NB4 (cell line): ENCODE measurements at regions not wholly inside any gene's neighbourhood (a gene's known extent, or its start where the extent isn't known, plus 50 kb on each side); places are given as distances from the start of the nearest gene placed in this dataset.
"Not testable (repeated sequence)": the region's sequence is repeated elsewhere in the genome, so short reads cannot be mapped to it uniquely, and the experiment has no call there.

Experiments used
- DNase-seq: peaks from one replicate; pipeline ENCODE4 v3.0.0; 2010; ENCODE audit warnings: low read depth
- H3K4me3 ChIP-seq: one replicate; pipeline ENCODE4 v1.5.1; 2011; ENCODE audit warnings: mild to moderate bottlenecking, low read depth, low read length, moderate library complexity
- MYC ChIP-seq: IDR thresholded peaks from 2 replicates; pipeline ENCODE4 v1.6.1; 2011; ENCODE audit warnings: low read depth, low read length
- POLR2A ChIP-seq: IDR thresholded peaks from 2 replicates; pipeline ENCODE4 v1.6.1; 2011; ENCODE audit warnings: mild to moderate bottlenecking; ENCODE audit not compliant: insufficient read length; ENCODE audit errors: extremely low read depth
- TF ChIP-seq, protein P1 (sequence below): IDR thresholded peaks from 2 replicates; pipeline ENCODE4 v1.6.1; 2011; ENCODE audit warnings: low read depth, low read length
- TF ChIP-seq, protein P2 (sequence below): IDR thresholded peaks from one replicate; pipeline ENCODE4 v1.5.1; 2012; ENCODE audit warnings: low read depth, low read length

DNA sequence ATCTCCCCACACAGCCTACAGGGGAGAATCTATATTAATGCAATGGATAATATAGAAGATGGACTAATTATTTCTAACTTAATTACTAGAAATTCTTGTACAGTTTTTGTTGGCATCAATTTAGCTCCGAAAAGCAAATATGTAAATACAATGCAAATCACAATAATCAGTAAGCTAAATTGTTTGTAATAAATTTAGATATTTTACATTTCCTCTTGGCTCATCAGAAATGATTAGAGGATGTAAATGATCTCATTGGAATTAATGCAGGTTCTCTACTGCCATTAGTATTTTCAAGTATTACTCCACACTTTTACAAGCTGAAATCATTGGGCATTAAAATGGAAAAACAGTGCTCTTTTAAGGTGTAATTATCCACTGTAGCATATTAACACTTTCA, 741.8 kb upstream of the MIR17HG start:
- no peak overlapping the region for H3K4me3 ChIP-seq
- DNase-seq, result no peak
- TF ChIP-seq, protein P1, sequence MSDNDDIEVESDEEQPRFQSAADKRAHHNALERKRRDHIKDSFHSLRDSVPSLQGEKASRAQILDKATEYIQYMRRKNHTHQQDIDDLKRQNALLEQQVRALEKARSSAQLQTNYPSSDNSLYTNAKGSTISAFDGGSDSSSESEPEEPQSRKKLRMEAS, result no peak
- no peak for TF ChIP-seq MYC
- TF ChIP-seq, protein P2, sequence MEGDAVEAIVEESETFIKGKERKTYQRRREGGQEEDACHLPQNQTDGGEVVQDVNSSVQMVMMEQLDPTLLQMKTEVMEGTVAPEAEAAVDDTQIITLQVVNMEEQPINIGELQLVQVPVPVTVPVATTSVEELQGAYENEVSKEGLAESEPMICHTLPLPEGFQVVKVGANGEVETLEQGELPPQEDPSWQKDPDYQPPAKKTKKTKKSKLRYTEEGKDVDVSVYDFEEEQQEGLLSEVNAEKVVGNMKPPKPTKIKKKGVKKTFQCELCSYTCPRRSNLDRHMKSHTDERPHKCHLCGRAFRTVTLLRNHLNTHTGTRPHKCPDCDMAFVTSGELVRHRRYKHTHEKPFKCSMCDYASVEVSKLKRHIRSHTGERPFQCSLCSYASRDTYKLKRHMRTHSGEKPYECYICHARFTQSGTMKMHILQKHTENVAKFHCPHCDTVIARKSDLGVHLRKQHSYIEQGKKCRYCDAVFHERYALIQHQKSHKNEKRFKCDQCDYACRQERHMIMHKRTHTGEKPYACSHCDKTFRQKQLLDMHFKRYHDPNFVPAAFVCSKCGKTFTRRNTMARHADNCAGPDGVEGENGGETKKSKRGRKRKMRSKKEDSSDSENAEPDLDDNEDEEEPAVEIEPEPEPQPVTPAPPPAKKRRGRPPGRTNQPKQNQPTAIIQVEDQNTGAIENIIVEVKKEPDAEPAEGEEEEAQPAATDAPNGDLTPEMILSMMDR, result no peak

DNA sequence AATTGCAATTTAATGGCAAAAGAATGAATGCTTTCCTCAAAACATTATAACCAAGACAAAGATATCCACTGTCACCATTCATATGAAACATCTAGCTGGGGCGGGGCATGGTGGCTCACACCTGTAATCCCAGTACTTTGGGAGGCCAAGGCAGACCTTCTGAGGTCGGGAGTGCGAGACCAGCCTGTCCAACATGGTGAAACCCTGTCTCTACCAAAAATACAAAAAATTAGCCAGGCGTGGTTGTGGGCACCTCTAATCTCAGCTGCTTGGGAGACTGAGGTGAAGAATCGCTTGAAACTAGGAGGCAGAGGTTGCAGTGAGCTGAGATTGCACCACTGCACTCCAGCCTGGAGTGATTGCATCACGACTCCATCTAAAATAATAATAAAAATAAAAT, 740.6 kb upstream of the MIR17HG start:
- H3K4me3 ChIP-seq, DNase-seq: not testable (repeated sequence)

DNA sequence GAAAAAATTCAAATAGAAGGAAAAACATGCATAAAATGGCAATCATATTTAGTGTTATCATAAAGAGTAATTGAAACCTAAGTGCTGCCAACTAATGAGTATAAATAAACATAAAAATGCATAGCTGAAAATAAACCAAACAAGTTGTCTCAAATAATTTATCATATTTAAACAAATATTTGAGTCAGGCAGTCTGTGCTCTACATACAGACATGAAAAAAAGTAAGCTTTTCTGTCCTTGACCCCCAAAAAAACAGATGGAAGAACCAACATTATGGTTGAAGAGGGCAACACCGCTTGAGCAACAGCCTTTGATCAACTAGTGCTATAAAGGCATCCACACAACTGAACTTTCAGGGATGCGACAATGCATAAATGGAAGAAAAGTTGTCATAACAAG, 735.1 kb upstream of the MIR17HG start:
- TF ChIP-seq MYC, result no peak
- TF ChIP-seq POLR2A, result no peak
- TF ChIP-seq, protein P2, result no peak
- TF ChIP-seq, protein P1, result no peak
- H3K4me3 ChIP-seq, result no peak overlapping the region
- DNase-seq, result no peak

DNA sequence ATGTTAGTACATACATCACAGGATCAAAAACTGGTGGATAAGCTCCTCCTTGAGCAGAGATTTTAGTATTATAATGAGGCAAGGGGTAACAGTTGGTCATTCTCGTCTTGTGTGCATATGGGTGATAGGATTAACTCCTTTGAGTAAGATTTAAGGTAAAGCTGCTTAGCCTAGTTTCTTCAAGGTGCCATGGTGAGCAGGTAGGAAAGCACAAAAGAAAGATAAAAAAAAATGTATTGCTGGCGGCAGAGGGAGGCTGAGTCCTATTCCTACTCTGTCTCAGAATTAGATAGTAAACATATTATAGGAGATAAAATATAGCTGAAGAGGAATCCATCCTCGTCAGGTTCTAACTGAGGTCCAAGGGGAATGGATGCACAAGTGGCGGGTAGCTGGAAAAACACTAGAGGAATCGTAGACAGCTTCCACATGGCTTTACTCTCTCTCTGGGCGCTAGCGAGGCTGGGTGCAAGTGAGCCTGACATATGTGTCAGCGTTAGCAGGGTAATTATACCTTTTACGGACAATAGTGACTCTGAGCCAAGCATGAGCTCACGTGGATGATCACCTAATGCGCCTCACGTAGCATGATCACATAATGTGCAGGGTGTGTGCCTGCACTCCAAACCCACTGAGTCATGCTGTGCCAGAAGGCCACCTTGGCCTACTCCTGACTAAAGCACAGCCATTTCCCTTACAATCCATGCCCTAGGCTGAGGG, 734.3 kb upstream of the MIR17HG start:
- H3K4me3 ChIP-seq, result no peak overlapping the region
- DNase-seq, result no peak
- no peak for TF ChIP-seq POLR2A
- TF ChIP-seq, protein P2, result no peak
- TF ChIP-seq, protein P1, result no peak
- TF ChIP-seq MYC, result no peak

DNA sequence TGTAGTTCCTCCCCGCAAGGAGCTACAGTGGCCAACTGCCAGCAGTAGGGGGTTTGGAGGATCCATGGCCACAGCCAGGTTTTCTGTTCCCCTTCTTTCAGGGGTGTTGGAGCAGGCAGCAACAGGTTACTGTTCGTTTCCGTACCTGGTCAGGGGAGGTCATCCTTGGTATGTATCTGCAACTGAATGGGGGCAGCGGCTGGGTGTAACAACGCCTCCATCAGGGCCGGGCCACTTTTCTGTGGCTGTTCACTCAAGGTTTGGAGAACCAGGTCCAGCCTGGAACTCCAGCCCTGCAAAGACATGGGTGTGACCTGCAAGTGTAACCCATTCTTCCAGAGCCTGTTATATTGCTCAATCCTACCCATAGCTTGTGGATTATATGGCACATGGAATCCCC, 732.3 kb upstream of the MIR17HG start:
- DNase-seq, result no peak
- no peak for TF ChIP-seq MYC
- TF ChIP-seq, protein P1, result no peak
- no peak for TF ChIP-seq POLR2A
- H3K4me3 ChIP-seq, result no peak overlapping the region

DNA sequence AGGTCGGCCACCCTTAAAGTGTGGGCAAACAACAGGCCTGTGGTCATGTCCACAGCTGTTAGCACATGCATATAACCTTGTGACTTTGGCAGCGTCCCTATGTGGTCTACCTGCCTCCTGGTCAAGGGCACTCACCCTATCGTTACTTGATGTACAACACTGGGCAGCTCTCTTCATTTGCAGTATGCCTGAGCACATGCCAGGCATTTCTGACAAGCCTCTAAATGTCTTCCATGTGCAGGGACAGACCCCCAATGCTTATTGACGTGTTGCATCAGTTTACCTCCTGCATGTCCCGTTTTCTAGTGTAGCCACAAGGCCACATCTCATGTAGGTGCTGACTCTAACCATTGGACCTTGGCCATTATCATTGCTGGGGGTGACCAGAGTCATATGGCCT, 731.7 kb upstream of the MIR17HG start:
- no peak overlapping the region for H3K4me3 ChIP-seq
- TF ChIP-seq, protein P1, result no peak
- no peak for TF ChIP-seq MYC
- no peak for TF ChIP-seq POLR2A
- TF ChIP-seq, protein P2, result no peak
- DNase-seq, result no peak

DNA sequence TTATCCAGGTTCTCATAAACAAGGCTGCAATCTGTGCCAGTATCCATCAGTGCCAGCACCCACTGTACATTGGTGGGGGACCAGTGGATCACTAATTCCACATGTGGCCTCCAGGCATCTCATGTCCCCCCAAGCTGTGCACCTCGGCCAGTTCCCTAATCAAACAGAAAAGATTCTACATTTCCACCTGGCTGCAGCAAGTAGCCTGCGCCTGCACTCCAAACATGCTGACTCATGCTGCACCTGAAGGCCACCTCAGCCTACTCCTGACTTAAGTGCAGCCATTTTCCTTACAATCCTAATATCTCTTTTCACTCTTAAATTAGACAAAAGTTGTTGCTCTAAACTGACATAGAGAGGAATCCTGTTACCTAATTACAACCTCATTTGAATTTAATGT, 729.4 kb upstream of the MIR17HG start:
- no peak for DNase-seq
- no peak overlapping the region for H3K4me3 ChIP-seq
- TF ChIP-seq, protein P2, result no peak
- no peak for TF ChIP-seq MYC
- TF ChIP-seq, protein P1, result no peak
- no peak for TF ChIP-seq POLR2A
